ENCODE measurements at regions not wholly inside any gene's neighbourhood (a gene's known extent, or its start where the extent isn't known, plus 50 kb on each side); places are given as distances from the start of the nearest gene placed in this dataset.
"Not testable (repeated sequence)": the region's sequence is repeated elsewhere in the genome, so short reads cannot be mapped to it uniquely, and the experiment has no call there.

- Histone ChIP-seq H3K4me3 (ENCODE audit: low read depth in 1 of 2, low read length in 2 of 2) (no peak overlapping the region), H3K27ac (ENCODE audit: low read length) (no peak overlapping the region), H3K9me3 (ENCODE audit: control insufficient read depth in 1 of 2, low read length in 2 of 2) (no peaks in the 10 kb centered on the region), H3K36me3 (ENCODE audit: control insufficient read depth in 1 of 2, insufficient read depth in 2 of 2, low read length in 2 of 2) (no peaks in the 10 kb centered on the region), H3K27me3 (ENCODE audit: low read depth, low read length) (no peaks in the 10 kb centered on the region), H3K4me1 (ENCODE audit: control insufficient read depth in 1 of 2, insufficient read depth in 2 of 2, low read length in 2 of 2) (no peaks in the 10 kb centered on the region)
Measured at GRCh38 chrX:139170526-139171173, 359.9 kb upstream of the F9 start.

- Histone ChIP-seq H3K4me3 (ENCODE audit: low read depth in 1 of 2, low read length in 2 of 2) (no peak overlapping the region), H3K27ac (ENCODE audit: low read length) (no peak overlapping the region), H3K9me3 (ENCODE audit: control insufficient read depth in 1 of 2, low read length in 2 of 2) (no peaks in the 10 kb centered on the region), H3K36me3 (ENCODE audit: control insufficient read depth in 1 of 2, insufficient read depth in 2 of 2, low read length in 2 of 2) (no peaks in the 10 kb centered on the region), H3K4me1 (ENCODE audit: control insufficient read depth in 1 of 2, insufficient read depth in 2 of 2, low read length in 2 of 2) (no peaks in the 10 kb centered on the region), H3K27me3 (ENCODE audit: low read depth, low read length) (no peaks in the 10 kb centered on the region)
Measured at GRCh38 chrX:139167282-139167681, 363.3 kb upstream of the F9 start.

GRCh38 chrX:139158256-139158655, 372.3 kb upstream of the F9 start:
- H3K4me3 ChIP-seq (ENCODE audit: low read depth in 1 of 2, low read length in 2 of 2) = no peak overlapping the region
- no peaks in the 10 kb centered on the region for H3K9me3 ChIP-seq (ENCODE audit: control insufficient read depth in 1 of 2, low read length in 2 of 2)
- H3K4me1 ChIP-seq (ENCODE audit: control insufficient read depth in 1 of 2, insufficient read depth in 2 of 2, low read length in 2 of 2) = no peaks in the 10 kb centered on the region
- H3K36me3 ChIP-seq (ENCODE audit: control insufficient read depth in 1 of 2, insufficient read depth in 2 of 2, low read length in 2 of 2) = no peaks in the 10 kb centered on the region
- no peak overlapping the region for H3K27ac ChIP-seq (ENCODE audit: low read length)
- H3K27me3 ChIP-seq (ENCODE audit: low read depth, low read length) = no peaks in the 10 kb centered on the region

GRCh38 chrX:139156356-139156755, 374.2 kb upstream of the F9 start:
- no peak overlapping the region for H3K27ac ChIP-seq (ENCODE audit: low read length)
- H3K9me3 ChIP-seq (ENCODE audit: control insufficient read depth in 1 of 2, low read length in 2 of 2) = no peaks in the 10 kb centered on the region
- no peaks in the 10 kb centered on the region for H3K4me1 ChIP-seq (ENCODE audit: control insufficient read depth in 1 of 2, insufficient read depth in 2 of 2, low read length in 2 of 2)
- no peaks in the 10 kb centered on the region for H3K27me3 ChIP-seq (ENCODE audit: low read depth, low read length)
- no peaks in the 10 kb centered on the region for H3K36me3 ChIP-seq (ENCODE audit: control insufficient read depth in 1 of 2, insufficient read depth in 2 of 2, low read length in 2 of 2)
- no peak overlapping the region for H3K4me3 ChIP-seq (ENCODE audit: low read depth in 1 of 2, low read length in 2 of 2)

- H3K36me3 ChIP-seq (ENCODE audit: control insufficient read depth in 1 of 2, insufficient read depth in 2 of 2, low read length in 2 of 2); H3K27ac ChIP-seq (ENCODE audit: low read length); H3K4me1 ChIP-seq (ENCODE audit: control insufficient read depth in 1 of 2, insufficient read depth in 2 of 2, low read length in 2 of 2); H3K27me3 ChIP-seq (ENCODE audit: low read depth, low read length); H3K4me3 ChIP-seq (ENCODE audit: low read depth in 1 of 2, low read length in 2 of 2); H3K9me3 ChIP-seq (ENCODE audit: control insufficient read depth in 1 of 2, low read length in 2 of 2): not testable (repeated sequence)
Measured at GRCh38 chrX:139146625-139147024, 383.9 kb upstream of the F9 start.

- H3K9me3 ChIP-seq (ENCODE audit: control insufficient read depth in 1 of 2, low read length in 2 of 2) = no peaks in the 10 kb centered on the region
- no peaks in the 10 kb centered on the region for H3K36me3 ChIP-seq (ENCODE audit: control insufficient read depth in 1 of 2, insufficient read depth in 2 of 2, low read length in 2 of 2)
- H3K27me3 ChIP-seq (ENCODE audit: low read depth, low read length) = no peaks in the 10 kb centered on the region
- no peak overlapping the region for H3K4me3 ChIP-seq (ENCODE audit: low read depth in 1 of 2, low read length in 2 of 2)
- H3K4me1 ChIP-seq (ENCODE audit: control insufficient read depth in 1 of 2, insufficient read depth in 2 of 2, low read length in 2 of 2) = no peaks in the 10 kb centered on the region
- no peak overlapping the region for H3K27ac ChIP-seq (ENCODE audit: low read length)
Measured at GRCh38 chrX:139141370-139141769, 389.2 kb upstream of the F9 start.

- Histone ChIP-seq H3K36me3 (ENCODE audit: control insufficient read depth in 1 of 2, insufficient read depth in 2 of 2, low read length in 2 of 2) (no peaks in the 10 kb centered on the region), H3K27ac (ENCODE audit: low read length) (no peak overlapping the region), H3K9me3 (ENCODE audit: control insufficient read depth in 1 of 2, low read length in 2 of 2) (no peaks in the 10 kb centered on the region), H3K27me3 (ENCODE audit: low read depth, low read length) (no peaks in the 10 kb centered on the region), H3K4me3 (ENCODE audit: low read depth in 1 of 2, low read length in 2 of 2) (no peak overlapping the region), H3K4me1 (ENCODE audit: control insufficient read depth in 1 of 2, insufficient read depth in 2 of 2, low read length in 2 of 2) (no peaks in the 10 kb centered on the region)
Measured at GRCh38 chrX:139134316-139134715, 396.2 kb upstream of the F9 start.

- Histone ChIP-seq H3K4me1 (ENCODE audit: control insufficient read depth in 1 of 2, insufficient read depth in 2 of 2, low read length in 2 of 2) (no peaks in the 10 kb centered on the region), H3K9me3 (ENCODE audit: control insufficient read depth in 1 of 2, low read length in 2 of 2) (no peaks in the 10 kb centered on the region), H3K4me3 (ENCODE audit: low read depth in 1 of 2, low read length in 2 of 2) (no peak overlapping the region), H3K27ac (ENCODE audit: low read length) (no peak overlapping the region), H3K36me3 (ENCODE audit: control insufficient read depth in 1 of 2, insufficient read depth in 2 of 2, low read length in 2 of 2) (no peaks in the 10 kb centered on the region), H3K27me3 (ENCODE audit: low read depth, low read length) (no peaks in the 10 kb centered on the region)
Measured at GRCh38 chrX:139126493-139126892, 404.0 kb upstream of the F9 start.

GRCh38 chrX:139125916-139126315, 404.6 kb upstream of the F9 start:
- no peak overlapping the region for H3K27ac ChIP-seq (ENCODE audit: low read length)
- H3K9me3 ChIP-seq (ENCODE audit: control insufficient read depth in 1 of 2, low read length in 2 of 2) = no peaks in the 10 kb centered on the region
- no peaks in the 10 kb centered on the region for H3K27me3 ChIP-seq (ENCODE audit: low read depth, low read length)
- H3K4me1 ChIP-seq (ENCODE audit: control insufficient read depth in 1 of 2, insufficient read depth in 2 of 2, low read length in 2 of 2) = no peaks in the 10 kb centered on the region
- H3K4me3 ChIP-seq (ENCODE audit: low read depth in 1 of 2, low read length in 2 of 2) = no peak overlapping the region
- no peaks in the 10 kb centered on the region for H3K36me3 ChIP-seq (ENCODE audit: control insufficient read depth in 1 of 2, insufficient read depth in 2 of 2, low read length in 2 of 2)

GRCh38 chrX:139121616-139122286, 408.8 kb upstream of the F9 start:
- Histone ChIP-seq H3K4me1 (ENCODE audit: control insufficient read depth in 1 of 2, insufficient read depth in 2 of 2, low read length in 2 of 2) (no peaks in the 10 kb centered on the region), H3K4me3 (ENCODE audit: low read depth in 1 of 2, low read length in 2 of 2) (no peak overlapping the region), H3K27ac (ENCODE audit: low read length) (no peak overlapping the region), H3K36me3 (ENCODE audit: control insufficient read depth in 1 of 2, insufficient read depth in 2 of 2, low read length in 2 of 2) (no peaks in the 10 kb centered on the region), H3K9me3 (ENCODE audit: control insufficient read depth in 1 of 2, low read length in 2 of 2) (no peaks in the 10 kb centered on the region), H3K27me3 (ENCODE audit: low read depth, low read length) (no peaks in the 10 kb centered on the region)

GRCh38 chrX:139120760-139121159, 409.2 kb upstream of the FGF13 start:
- Histone ChIP-seq H3K4me3 (ENCODE audit: low read depth in 1 of 2, low read length in 2 of 2) (no peak overlapping the region), H3K27ac (ENCODE audit: low read length) (no peak overlapping the region), H3K9me3 (ENCODE audit: control insufficient read depth in 1 of 2, low read length in 2 of 2) (no peaks in the 10 kb centered on the region), H3K27me3 (ENCODE audit: low read depth, low read length) (no peaks in the 10 kb centered on the region), H3K36me3 (ENCODE audit: control insufficient read depth in 1 of 2, insufficient read depth in 2 of 2, low read length in 2 of 2) (no peaks in the 10 kb centered on the region), H3K4me1 (ENCODE audit: control insufficient read depth in 1 of 2, insufficient read depth in 2 of 2, low read length in 2 of 2) (no peaks in the 10 kb centered on the region)

- Histone ChIP-seq H3K4me3 (ENCODE audit: low read depth in 1 of 2, low read length in 2 of 2) (no peak overlapping the region), H3K9me3 (ENCODE audit: control insufficient read depth in 1 of 2, low read length in 2 of 2) (no peaks in the 10 kb centered on the region), H3K27ac (ENCODE audit: low read length) (no peak overlapping the region), H3K36me3 (ENCODE audit: control insufficient read depth in 1 of 2, insufficient read depth in 2 of 2, low read length in 2 of 2) (no peaks in the 10 kb centered on the region), H3K4me1 (ENCODE audit: control insufficient read depth in 1 of 2, insufficient read depth in 2 of 2, low read length in 2 of 2) (no peaks in the 10 kb centered on the region), H3K27me3 (ENCODE audit: low read depth, low read length) (no peaks in the 10 kb centered on the region)
Measured at GRCh38 chrX:139113708-139114107, 402.2 kb upstream of the FGF13 start.
